Kidney (tissue), 13 donors: ENCODE measurements at regions not wholly inside any gene's neighbourhood (a gene's known extent, or its start where the extent isn't known, plus 50 kb on each side); places are given as distances from the start of the nearest gene placed in this dataset.

Source experiments
- DNase-seq, 5 donors: peaks; one replicate each; pipeline ENCODE4 v3.0.0-alpha.2; 2013 to 2020
- FAIRE-seq: peaks from 2 replicates; lab custom pipeline; 2012; peaks lifted over from hg19 to GRCh38; lab: Jason Lieb, UNC
- H3K27ac ChIP-seq, 2 donors: one replicate each; pipeline ENCODE4 v1.7.0; 2013; ENCODE audit warnings: low read depth in 2 of 2, low read length in 2 of 2, inconsistent platforms in 1 of 2
- H3K27me3 ChIP-seq: one replicate; pipeline ENCODE4 v1.7.1; 2013; ENCODE audit warnings: low read length, inconsistent platforms; ENCODE audit not compliant: control insufficient read depth, insufficient read depth
- H3K36me3 ChIP-seq, 3 donors: one replicate each; pipeline versions ENCODE4 v1.7.0 to v1.7.1; 2013; ENCODE audit warnings: low read length in 3 of 3, control low read depth in 1 of 3, inconsistent platforms in 1 of 3; ENCODE audit not compliant: insufficient read depth in 3 of 3, control insufficient read depth in 2 of 3
- H3K4me1 ChIP-seq, 3 donors: one replicate each; pipeline versions ENCODE4 v1.7.0 to v1.7.1; 2013; ENCODE audit warnings: low read length in 3 of 3, inconsistent platforms in 1 of 3, low read depth in 1 of 3; ENCODE audit not compliant: control insufficient read depth in 2 of 3, insufficient read depth in 2 of 3
- H3K4me3 ChIP-seq, 3 donors: one replicate each; pipeline versions ENCODE4 v1.7.0 to v1.8.1; 2013; ENCODE audit warnings: low read length in 3 of 3, control low read depth in 1 of 3, inconsistent platforms in 1 of 3
- H3K9ac ChIP-seq, 3 donors: one replicate each; pipeline versions ENCODE4 v1.7.0 to v1.7.1; 2013; ENCODE audit warnings: low read length in 3 of 3, control low read depth in 1 of 3, inconsistent platforms in 1 of 3
- H3K9me3 ChIP-seq, 3 donors: one replicate each; pipeline versions ENCODE4 v1.7.0 to v1.7.1; 2013; ENCODE audit warnings: low read length in 3 of 3, control low read depth in 1 of 3, inconsistent platforms in 1 of 3; ENCODE audit not compliant: control insufficient read depth in 2 of 3, insufficient read depth in 1 of 3
- CTCF ChIP-seq: IDR thresholded peaks from 3 replicates; pipeline ENCODE4 v1.5.1; 2012; ENCODE audit warnings: mild to moderate bottlenecking, moderate library complexity, borderline replicate concordance; ENCODE audit not compliant: insufficient read depth; ENCODE audit errors: extremely low read depth
- intact Hi-C: fragments of 100-400 bp; cut with DNase I; formaldehyde crosslinking; loops from one replicate; pipeline ENCODE4 v1.11.1; 2022
- donor health status: control.
- donor health status: control.
- donor health status: control.
- donor health status: control.
- donor health status: control.
- donor health status: DM: yes; HTN: yes; CAD: no.
- donor health status: Normal renal cell carcinoma (clear cell type).

DNA sequence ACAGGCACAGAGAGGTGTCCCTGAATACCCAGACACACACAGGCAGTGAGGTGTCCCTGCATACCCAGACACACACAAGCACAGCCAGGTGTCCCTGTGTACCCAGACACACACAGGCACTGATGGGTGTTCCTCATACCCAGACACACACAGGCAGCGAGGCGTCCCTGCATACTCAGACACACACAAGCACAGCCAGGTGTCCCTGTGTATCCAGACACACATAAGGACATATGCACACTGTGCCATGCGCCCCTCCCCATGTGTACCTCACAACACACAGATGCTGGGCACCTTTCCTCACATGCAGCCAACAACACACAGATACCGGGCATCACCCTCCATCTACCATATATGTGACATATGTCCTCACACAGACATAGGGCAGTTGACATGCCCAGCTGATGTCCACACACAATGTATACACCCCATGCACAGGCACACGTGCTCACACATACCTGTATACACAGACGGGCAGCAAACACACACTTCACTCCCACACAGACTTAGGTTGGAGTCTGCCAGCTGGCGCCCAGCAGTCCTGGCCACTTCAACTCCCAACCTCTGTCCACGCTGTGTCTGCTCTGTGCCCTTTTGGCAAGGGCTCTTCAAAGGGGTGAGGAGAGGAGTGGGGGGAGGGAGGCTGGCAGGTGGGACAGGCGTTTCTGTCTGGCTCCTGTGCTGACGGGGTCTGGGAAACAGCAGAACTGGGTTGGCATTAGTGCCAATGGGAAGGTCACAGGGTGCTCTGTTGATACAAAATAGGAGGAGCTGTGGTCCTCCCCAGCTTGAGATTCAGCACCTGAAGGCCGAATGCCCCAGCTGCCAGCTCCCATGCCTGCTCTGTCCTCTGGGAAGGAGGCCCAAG is 69.4 kb upstream of the ALX4 start:
- Histone ChIP-seq H3K27ac (no peak overlapping the region), H3K27me3 (no peaks in the 10 kb centered on the region), H3K4me1 (no peaks in the 10 kb centered on the region), H3K4me3 (no peak overlapping the region), H3K9me3 (peaks cover 0 to 6% (median 2%) of the 10 kb centered on the region in 3 donors), H3K9ac (no peak overlapping the region), H3K36me3 (no peaks in the 10 kb centered on the region)
- FAIRE-seq: no peak
- intact Hi-C loops: no loop called here
- no peak for TF ChIP-seq CTCF
- no peak for DNase-seq

DNA sequence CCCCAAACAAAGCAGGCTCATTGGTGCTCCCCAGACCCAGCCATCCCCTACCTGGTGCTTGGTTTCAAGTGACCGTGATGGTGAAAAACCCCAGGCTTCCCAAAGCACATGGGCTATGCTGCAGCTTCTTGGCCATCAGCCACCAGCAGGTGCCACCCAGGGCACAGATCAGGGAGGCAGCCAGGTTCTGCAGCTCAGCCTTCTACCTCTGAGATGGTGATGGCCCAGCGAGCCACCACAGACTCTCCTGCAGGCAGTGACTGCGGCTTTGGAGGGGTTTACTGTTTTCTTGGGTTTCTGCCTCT is 70.0 kb upstream of the ALX4 start:
- Histone ChIP-seq H3K36me3 (no peaks in the 10 kb centered on the region), H3K4me1 (no peaks in the 10 kb centered on the region), H3K4me3 (no peak overlapping the region), H3K9ac (no peak overlapping the region), H3K27ac (no peak overlapping the region), H3K27me3 (no peaks in the 10 kb centered on the region), H3K9me3 (peaks cover 0 to 6% (median 2%) of the 10 kb centered on the region in 3 donors)
- DNase-seq (no peak), FAIRE-seq (no peak)
- intact Hi-C loops: no loop called here
- TF ChIP-seq CTCF: no peak

DNA sequence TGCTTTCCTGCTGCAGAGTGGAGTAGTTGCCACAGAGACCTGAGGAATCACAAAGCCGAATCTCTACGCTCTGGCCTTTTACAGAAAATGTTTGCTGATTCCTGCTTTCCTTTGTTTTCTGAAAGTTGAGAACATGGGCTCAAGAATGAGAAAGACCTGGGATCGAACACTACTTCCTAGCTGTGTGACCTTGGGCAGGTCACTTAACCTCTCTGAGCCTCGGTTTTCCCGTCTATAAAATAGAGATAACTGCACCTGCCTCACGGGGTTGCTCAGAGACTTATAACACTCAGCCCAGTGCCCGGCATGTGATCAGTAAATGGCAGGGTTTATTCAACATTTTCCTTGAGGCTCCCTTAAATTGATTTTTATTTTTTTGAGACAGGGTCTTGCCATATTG is 70.9 kb upstream of the ALX4 start:
- FAIRE-seq: no peak
- no peak for DNase-seq
- Histone ChIP-seq H3K9ac (no peak overlapping the region), H3K4me3 (no peak overlapping the region), H3K27ac (no peak overlapping the region), H3K9me3 (peaks cover 0 to 6% (median 2%) of the 10 kb centered on the region in 3 donors), H3K36me3 (no peaks in the 10 kb centered on the region), H3K27me3 (no peaks in the 10 kb centered on the region), H3K4me1 (no peaks in the 10 kb centered on the region)
- intact Hi-C loops: no loop called here
- TF ChIP-seq CTCF: no peak
